Kidney (tissue), 13 donors: ENCODE measurements at regions not wholly inside any gene's neighbourhood (a gene's known extent, or its start where the extent isn't known, plus 50 kb on each side); places are given as distances from the start of the nearest gene placed in this dataset.
A peak's percentile ranks its signal among the peaks of the same experiment; 100 is the strongest.

Experiments used
- DNase-seq, 5 donors: peaks; one replicate each; pipeline ENCODE4 v3.0.0-alpha.2; 2013 to 2020
- FAIRE-seq: peaks from 2 replicates; lab custom pipeline; 2012; peaks lifted over from hg19 to GRCh38; lab: Jason Lieb, UNC
- H3K27ac ChIP-seq, 2 donors: one replicate each; pipeline ENCODE4 v1.7.0; 2013; ENCODE audit warnings: low read depth in 2 of 2, low read length in 2 of 2, inconsistent platforms in 1 of 2
- H3K27me3 ChIP-seq: one replicate; pipeline ENCODE4 v1.7.1; 2013; ENCODE audit warnings: low read length, inconsistent platforms; ENCODE audit not compliant: control insufficient read depth, insufficient read depth
- H3K36me3 ChIP-seq, 3 donors: one replicate each; pipeline versions ENCODE4 v1.7.0 to v1.7.1; 2013; ENCODE audit warnings: low read length in 3 of 3, control low read depth in 1 of 3, inconsistent platforms in 1 of 3; ENCODE audit not compliant: insufficient read depth in 3 of 3, control insufficient read depth in 2 of 3
- H3K4me1 ChIP-seq, 3 donors: one replicate each; pipeline versions ENCODE4 v1.7.0 to v1.7.1; 2013; ENCODE audit warnings: low read length in 3 of 3, inconsistent platforms in 1 of 3, low read depth in 1 of 3; ENCODE audit not compliant: control insufficient read depth in 2 of 3, insufficient read depth in 2 of 3
- H3K4me3 ChIP-seq, 3 donors: one replicate each; pipeline versions ENCODE4 v1.7.0 to v1.8.1; 2013; ENCODE audit warnings: low read length in 3 of 3, control low read depth in 1 of 3, inconsistent platforms in 1 of 3
- H3K9ac ChIP-seq, 3 donors: one replicate each; pipeline versions ENCODE4 v1.7.0 to v1.7.1; 2013; ENCODE audit warnings: low read length in 3 of 3, control low read depth in 1 of 3, inconsistent platforms in 1 of 3
- H3K9me3 ChIP-seq, 3 donors: one replicate each; pipeline versions ENCODE4 v1.7.0 to v1.7.1; 2013; ENCODE audit warnings: low read length in 3 of 3, control low read depth in 1 of 3, inconsistent platforms in 1 of 3; ENCODE audit not compliant: control insufficient read depth in 2 of 3, insufficient read depth in 1 of 3
- CTCF ChIP-seq: IDR thresholded peaks from 3 replicates; pipeline ENCODE4 v1.5.1; 2012; ENCODE audit warnings: mild to moderate bottlenecking, moderate library complexity, borderline replicate concordance; ENCODE audit not compliant: insufficient read depth; ENCODE audit errors: extremely low read depth
- intact Hi-C: fragments of 100-400 bp; cut with DNase I; formaldehyde crosslinking; loops from one replicate; pipeline ENCODE4 v1.11.1; 2022
- donor health status: control.
- donor health status: control.
- donor health status: control.
- donor health status: control.
- donor health status: control.
- donor health status: DM: yes; HTN: yes; CAD: no.
- donor health status: Normal renal cell carcinoma (clear cell type).

GRCh38 chr13:50711131-50711815 is 132.2 kb downstream of the DLEU7 start:
- no peak for TF ChIP-seq CTCF
- no peaks in the 10 kb centered on the region for H3K4me1 ChIP-seq
- no peaks in the 10 kb centered on the region for H3K36me3 ChIP-seq
- DNase-seq: no peak
- no peak for FAIRE-seq
- no peak overlapping the region for H3K4me3 ChIP-seq
- H3K9me3 ChIP-seq: no peaks in the 10 kb centered on the region
- intact Hi-C loops: no loop called here
- H3K9ac ChIP-seq: no peak overlapping the region
- no peaks in the 10 kb centered on the region for H3K27me3 ChIP-seq
- H3K27ac ChIP-seq: no peak overlapping the region

- no peak for TF ChIP-seq CTCF
- Histone ChIP-seq H3K27me3 (no peaks in the 10 kb centered on the region), H3K4me3 (no peak overlapping the region), H3K4me1 (no peaks in the 10 kb centered on the region), H3K9ac (no peak overlapping the region), H3K27ac (no peak overlapping the region), H3K9me3 (no peaks in the 10 kb centered on the region), H3K36me3 (no peaks in the 10 kb centered on the region)
- intact Hi-C loops: no loop called here
- FAIRE-seq: no peak
- DNase-seq: no peak
Measured at GRCh38 chr13:50711996-50712395, 131.5 kb downstream of the DLEU7 start.

- Histone ChIP-seq H3K36me3 (no peaks in the 10 kb centered on the region), H3K27ac (no peak overlapping the region), H3K9ac (no peak overlapping the region), H3K4me1 (no peaks in the 10 kb centered on the region), H3K4me3 (no peak overlapping the region), H3K27me3 (no peaks in the 10 kb centered on the region), H3K9me3 (no peaks in the 10 kb centered on the region)
- peak in 2 of 5 donors; percentile 12 to 28 for DNase-seq
- TF ChIP-seq CTCF: no peak
- FAIRE-seq: no peak
- intact Hi-C loops: no loop called here
Measured at GRCh38 chr13:50712456-50712855, 131.0 kb downstream of the DLEU7 start.

- no peaks in the 10 kb centered on the region for H3K4me1 ChIP-seq
- FAIRE-seq (no peak), DNase-seq (no peak)
- H3K9me3 ChIP-seq: no peaks in the 10 kb centered on the region
- H3K4me3 ChIP-seq: no peak overlapping the region
- intact Hi-C loops: no loop called here
- H3K27ac ChIP-seq: no peak overlapping the region
- TF ChIP-seq CTCF: no peak
- no peaks in the 10 kb centered on the region for H3K36me3 ChIP-seq
- no peak overlapping the region for H3K9ac ChIP-seq
- no peaks in the 10 kb centered on the region for H3K27me3 ChIP-seq
Measured at GRCh38 chr13:50712881-50713280, 130.6 kb downstream of the DLEU7 start.
